HEK293T (cell line): ENCODE measurements at regions not wholly inside any gene's neighbourhood (a gene's known extent, or its start where the extent isn't known, plus 50 kb on each side); places are given as distances from the start of the nearest gene placed in this dataset.

Experiments
- BHLHE40 ChIP-seq: fragments of 450-650 bp; IDR thresholded peaks from 2 replicates; pipeline ENCODE4 v1.6.1; 2016; ENCODE audit warnings: mild to moderate bottlenecking, moderate library complexity, borderline replicate concordance
- FOXA1 ChIP-seq: fragments of 450-650 bp; IDR thresholded peaks from 2 replicates; pipeline ENCODE4 v1.6.1; 2016; ENCODE audit warnings: mild to moderate bottlenecking
- FOXK2 ChIP-seq: fragments of 450-650 bp; IDR thresholded peaks from 2 replicates; pipeline ENCODE4 v1.6.1; 2016; ENCODE audit warnings: mild to moderate bottlenecking
- L3MBTL2 ChIP-seq: fragments of 450-650 bp; conservative IDR thresholded peaks from 2 replicates; pipeline ENCODE4 v1.6.1; 2016; ENCODE audit warnings: mild to moderate bottlenecking
- SP1 ChIP-seq: fragments of 450-650 bp; IDR thresholded peaks from 2 replicates; pipeline ENCODE4 v1.6.1; 2017
- SUZ12 ChIP-seq: fragments of 450-650 bp; IDR thresholded peaks from 2 replicates; pipeline ENCODE4 v1.6.1; 2016; ENCODE audit warnings: mild to moderate bottlenecking
- TARDBP ChIP-seq: fragments of 450-650 bp; IDR thresholded peaks from 2 replicates; pipeline ENCODE4 v1.6.1; 2016
- TF ChIP-seq, protein P1 (sequence below): fragments of 450-650 bp; IDR thresholded peaks from 2 replicates; pipeline ENCODE4 v1.6.1; 2016

DNA sequence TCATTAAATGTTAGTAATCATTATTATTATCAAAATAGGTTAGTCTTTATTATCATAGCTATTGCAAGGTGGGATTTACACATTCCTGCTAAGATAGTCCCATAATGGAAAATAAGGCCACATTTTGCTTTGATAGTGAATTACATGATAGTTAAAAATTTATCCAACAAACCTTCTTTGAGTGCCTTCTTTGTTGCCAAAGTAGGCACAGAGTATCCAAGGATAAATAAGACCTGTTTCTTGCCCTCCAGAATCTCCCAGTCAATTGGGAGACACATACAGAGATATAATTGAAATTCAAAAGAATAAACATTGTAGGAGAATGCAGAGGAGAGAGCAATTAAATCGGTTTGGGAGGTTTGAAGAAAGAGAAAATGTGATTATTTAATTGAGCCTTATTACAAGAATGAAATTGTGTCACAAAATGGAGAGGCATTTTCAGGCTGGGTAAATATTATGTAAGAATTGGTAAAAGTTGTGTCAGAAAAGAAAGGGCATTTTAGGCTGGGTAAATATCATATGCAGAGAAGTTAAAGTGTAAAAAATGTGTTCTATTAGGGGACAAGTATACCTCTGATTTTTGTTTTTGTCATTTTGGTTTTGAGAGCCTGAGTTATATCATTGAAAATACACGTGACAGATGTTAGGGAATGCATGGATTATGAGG, 189.3 kb downstream of the POU4F1 start:
- TF ChIP-seq BHLHE40 = no peak
- TF ChIP-seq L3MBTL2 = no peak
- no peak for TF ChIP-seq SUZ12
- TF ChIP-seq FOXK2 = no peak
- TF ChIP-seq, protein P1, sequence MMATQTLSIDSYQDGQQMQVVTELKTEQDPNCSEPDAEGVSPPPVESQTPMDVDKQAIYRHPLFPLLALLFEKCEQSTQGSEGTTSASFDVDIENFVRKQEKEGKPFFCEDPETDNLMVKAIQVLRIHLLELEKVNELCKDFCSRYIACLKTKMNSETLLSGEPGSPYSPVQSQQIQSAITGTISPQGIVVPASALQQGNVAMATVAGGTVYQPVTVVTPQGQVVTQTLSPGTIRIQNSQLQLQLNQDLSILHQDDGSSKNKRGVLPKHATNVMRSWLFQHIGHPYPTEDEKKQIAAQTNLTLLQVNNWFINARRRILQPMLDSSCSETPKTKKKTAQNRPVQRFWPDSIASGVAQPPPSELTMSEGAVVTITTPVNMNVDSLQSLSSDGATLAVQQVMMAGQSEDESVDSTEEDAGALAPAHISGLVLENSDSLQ = no peak
- TF ChIP-seq TARDBP = no peak
- no peak for TF ChIP-seq FOXA1
- no peak for TF ChIP-seq SP1
